GM12864 (cell line): ENCODE measurements at regions not wholly inside any gene's neighbourhood (a gene's known extent, or its start where the extent isn't known, plus 50 kb on each side); places are given as distances from the start of the nearest gene placed in this dataset.

Source experiments
- DNase-seq: peaks from one replicate; pipeline ENCODE4 v3.0.0-alpha.2; 2011; ENCODE audit warnings: low read depth
- H3K4me3 ChIP-seq: 2 replicates; pipeline ENCODE4 v1.5.1; 2011; ENCODE audit warnings: mild to moderate bottlenecking, low read depth, low read length, control low read depth
- CTCF ChIP-seq: IDR thresholded peaks from 2 replicates; pipeline ENCODE4 v1.5.1; 2011; ENCODE audit warnings: low read depth, mild to moderate bottlenecking, moderate library complexity, low read length, control low read depth, inconsistent platforms; ENCODE audit errors: missing control alignments

GRCh38 chr6:1257778-1258177 lies 54.1 kb upstream of the FOXQ1 start:
- no peak overlapping the region for H3K4me3 ChIP-seq
- no peak for DNase-seq
- TF ChIP-seq CTCF: no peak

- H3K4me3 ChIP-seq: no peak overlapping the region
- no peak for TF ChIP-seq CTCF
- no peak for DNase-seq
Measured at GRCh38 chr6:1256435-1257008, 55.4 kb upstream of the FOXQ1 start.

- TF ChIP-seq CTCF: no peak
- DNase-seq: no peak
- H3K4me3 ChIP-seq: no peak overlapping the region
Measured at GRCh38 chr6:1255636-1256365, 56.1 kb upstream of the FOXQ1 start.

GRCh38 chr6:1254326-1254725 lies 57.6 kb upstream of the FOXQ1 start:
- no peak for DNase-seq
- TF ChIP-seq CTCF: no peak
- no peak overlapping the region for H3K4me3 ChIP-seq

- H3K4me3 ChIP-seq: no peak overlapping the region
- DNase-seq: no peak
- no peak for TF ChIP-seq CTCF
Measured at GRCh38 chr6:1253816-1254215, 58.1 kb upstream of the FOXQ1 start.

- TF ChIP-seq CTCF: no peak
- no peak for DNase-seq
- H3K4me3 ChIP-seq: no peak overlapping the region
Measured at GRCh38 chr6:1251198-1252155, 60.4 kb upstream of the FOXQ1 start.
